ENCODE measurements at regions not wholly inside any gene's neighbourhood (a gene's known extent, or its start where the extent isn't known, plus 50 kb on each side); places are given as distances from the start of the nearest gene placed in this dataset.

GRCh38 chr9:115398313-115398650, 280.3 kb upstream of the TNC start:
- no peak for TF ChIP-seq POLR2A (IDR thresholded peaks at IDR 0.05)
- no peak for TF ChIP-seq CTCF (IDR thresholded peaks at IDR 0.05)

All from upper lobe of left lung (tissue), 4 donors.